Activated CD8-positive, alpha-beta T cell treated with anti-CD3 and anti-CD28 coated beads, Interleukin-2, amount 10 ng/mL, durations not matched to agents 7 days and 5 days (primary cell): ENCODE measurements at regions not wholly inside any gene's neighbourhood (a gene's known extent, or its start where the extent isn't known, plus 50 kb on each side); places are given as distances from the start of the nearest gene placed in this dataset.

Experiments
- ATAC-seq: fragments of 150-1000 bp; cut with Tn5 transposase; one replicate; pipeline ENCODE4 v1.10.0; 2021; ENCODE audit warnings: moderate library complexity
- CTCF ChIA-PET: fragments of 350-600 bp; sonication (Branson Sonifier 250); formaldehyde crosslinking; loops from one replicate; lab custom pipeline; 2021; ENCODE audit warnings: antibody characterized with exemption; lab: Charles Lee
- POLR2A ChIA-PET: fragments of 350-600 bp; sonication (Branson Sonifier 250); formaldehyde crosslinking; loops from one replicate; lab custom pipeline; 2021; ENCODE audit warnings: antibody characterized with exemption; lab: Charles Lee
- DNase-seq: peaks from one replicate; pipeline ENCODE4 v3.0.0-alpha.2; 2020
- H3K27ac Mint-ChIP-seq: one replicate; pipeline ENCODE4 v1.8.0; 2021; ENCODE audit warnings: mild to moderate bottlenecking, mixed read lengths
- H3K27me3 Mint-ChIP-seq: one replicate; pipeline ENCODE4 v1.8.0; 2021; ENCODE audit warnings: low read depth, mixed read lengths
- H3K36me3 Mint-ChIP-seq: one replicate; pipeline ENCODE4 v1.8.0; 2021; ENCODE audit warnings: low read depth, mixed read lengths
- H3K4me1 Mint-ChIP-seq: one replicate; pipeline ENCODE4 v1.8.0; 2021; ENCODE audit warnings: low read depth, mixed read lengths
- H3K4me3 Mint-ChIP-seq: one replicate; pipeline ENCODE4 v1.8.0; 2021; ENCODE audit warnings: mild to moderate bottlenecking, mixed read lengths
- H3K9me3 Mint-ChIP-seq: one replicate; pipeline ENCODE4 v1.8.0; 2022; ENCODE audit warnings: mixed read lengths; ENCODE audit not compliant: insufficient read depth

DNA sequence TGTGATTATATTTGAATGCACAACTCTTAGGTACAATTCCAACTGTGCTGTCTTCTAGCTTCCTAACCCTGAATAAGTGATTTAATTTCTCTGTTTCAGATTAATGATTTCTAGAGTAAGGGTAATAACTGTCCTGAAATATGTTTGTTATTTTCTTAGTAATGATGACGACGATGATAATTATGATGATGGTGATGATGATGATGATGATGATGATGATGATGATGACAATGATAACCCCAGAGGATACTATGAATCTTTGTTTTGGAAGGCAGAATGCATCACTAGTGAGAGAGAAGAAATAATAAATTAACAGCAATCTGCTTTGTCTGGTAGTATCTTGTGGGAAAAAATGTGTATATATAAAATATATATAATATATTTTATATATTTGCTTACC is 317.1 kb upstream of the CDH8 start:
- no peaks in the 10 kb centered on the region for H3K4me1 Mint-ChIP-seq
- no peak overlapping the region for H3K4me3 Mint-ChIP-seq
- no peak overlapping the region for H3K27ac Mint-ChIP-seq
- no peaks in the 10 kb centered on the region for H3K36me3 Mint-ChIP-seq
- DNase-seq: no peak
- ChIA-PET CTCF (no interaction called here), POLR2A (no interaction called here)
- peaks cover 5% of the 10 kb centered on the region for H3K9me3 Mint-ChIP-seq
- H3K27me3 Mint-ChIP-seq: no peaks in the 10 kb centered on the region
- ATAC-seq: no peak

DNA sequence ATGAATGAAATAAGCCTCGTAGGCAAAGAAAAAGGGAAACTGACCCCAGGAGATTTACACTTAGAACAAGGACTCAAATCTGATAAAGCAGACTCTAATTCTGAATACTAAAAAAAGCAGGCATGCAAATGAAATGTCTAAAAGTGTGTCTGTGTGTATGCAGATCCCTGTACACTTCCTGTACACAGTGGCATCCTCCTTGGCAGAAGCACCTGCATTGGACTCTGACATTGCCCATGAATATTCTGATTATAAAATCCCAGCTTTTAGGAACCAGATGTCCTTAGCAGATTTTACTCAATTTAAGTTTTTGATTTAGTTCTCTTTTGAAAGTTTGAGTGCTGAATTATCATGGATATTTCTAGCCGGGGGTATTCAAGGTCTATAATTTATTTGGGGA is 306.0 kb upstream of the CDH8 start:
- H3K4me3 Mint-ChIP-seq: no peak overlapping the region

DNA sequence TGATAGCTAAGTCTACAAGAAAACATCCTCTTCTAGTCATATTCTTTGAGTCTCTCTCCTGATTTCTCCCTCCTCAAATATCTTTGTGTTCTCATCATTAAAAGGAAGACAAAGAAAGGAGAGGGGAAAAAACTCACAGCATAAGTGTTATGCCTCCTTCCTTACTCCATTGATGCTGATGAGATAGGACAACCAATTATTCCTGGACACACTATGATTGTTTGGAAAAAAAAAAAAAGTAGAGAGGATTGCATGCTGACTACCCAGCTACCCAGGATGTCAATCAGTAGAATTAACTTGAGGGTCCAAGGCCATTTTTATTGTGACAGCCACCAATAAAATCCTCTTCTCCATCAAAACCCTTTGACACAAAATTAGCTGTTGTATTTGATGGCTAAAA is 299.1 kb upstream of the CDH8 start:
- DNase-seq (no peak), ATAC-seq (no peak)
- Mint-ChIP-seq H3K4me1 (no peaks in the 10 kb centered on the region), H3K4me3 (no peak overlapping the region), H3K27me3 (no peaks in the 10 kb centered on the region), H3K27ac (no peak overlapping the region), H3K36me3 (no peaks in the 10 kb centered on the region), H3K9me3 (peaks cover 19% of the 10 kb centered on the region)
- ChIA-PET POLR2A (no interaction called here), CTCF (interaction anchor here (0.6 kb wide), 1 partner anchor 10 kb away, joined by 3 read pairs; no protein-coding TSS in a partner anchor)

More for the DNA sequence above, 306.0 kb upstream of the CDH8 start:
- Mint-ChIP-seq H3K4me1 (no peaks in the 10 kb centered on the region), H3K9me3 (peaks cover 13% of the 10 kb centered on the region), H3K36me3 (no peaks in the 10 kb centered on the region), H3K27ac (no peak overlapping the region), H3K27me3 (no peaks in the 10 kb centered on the region)
- ChIA-PET CTCF (no interaction called here), POLR2A (no interaction called here)
- ATAC-seq (no peak), DNase-seq (no peak)

DNA sequence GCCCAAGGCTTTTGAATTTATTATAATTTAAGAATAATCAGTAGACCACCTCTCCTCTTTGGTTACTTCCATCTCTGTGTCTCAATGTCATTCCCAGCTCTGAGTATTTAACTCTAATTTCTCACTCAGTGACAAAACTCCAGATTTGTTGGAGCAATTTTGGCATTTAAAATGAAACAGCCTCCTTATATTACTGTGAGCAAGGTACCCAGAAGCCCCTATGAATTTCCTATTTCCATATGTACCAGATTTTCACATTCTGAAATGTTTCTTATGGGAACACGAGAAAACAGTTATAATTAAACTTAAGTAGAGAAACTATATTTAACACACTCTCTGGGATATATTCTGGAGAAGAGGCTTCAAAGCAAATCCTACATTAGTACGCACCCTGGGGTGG is 285.4 kb upstream of the CDH8 start:
- ChIA-PET CTCF (no interaction called here), POLR2A (no interaction called here)
- Mint-ChIP-seq H3K4me3 (no peak overlapping the region), H3K36me3 (no peaks in the 10 kb centered on the region), H3K27ac (no peak overlapping the region), H3K4me1 (no peaks in the 10 kb centered on the region), H3K27me3 (no peaks in the 10 kb centered on the region), H3K9me3 (peaks cover 4% of the 10 kb centered on the region)
- DNase-seq (no peak), ATAC-seq (no peak)

DNA sequence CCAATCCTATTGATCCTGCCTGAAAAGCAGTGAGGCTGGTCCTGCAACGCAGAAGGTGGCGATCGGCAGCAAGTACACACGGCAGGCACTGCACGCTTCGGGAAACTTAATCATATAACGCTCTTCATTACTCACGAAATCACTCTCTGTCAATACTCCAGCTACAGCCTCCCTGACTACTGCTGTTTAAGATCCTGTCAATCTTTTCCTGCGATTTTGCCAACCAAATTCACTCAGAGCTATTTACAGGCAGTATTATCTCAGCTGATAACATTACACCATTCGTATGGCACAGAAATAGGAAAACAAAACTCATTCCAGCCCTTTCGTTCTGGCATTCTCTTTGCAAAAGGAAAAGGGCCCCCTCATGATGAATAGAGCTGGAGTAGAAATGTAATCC is 262.4 kb upstream of the CDH8 start:
- DNase-seq: no peak
- no peaks in the 10 kb centered on the region for H3K27me3 Mint-ChIP-seq
- H3K27ac Mint-ChIP-seq: no peak overlapping the region
- POLR2A ChIA-PET: no interaction called here
- H3K4me3 Mint-ChIP-seq: no peak overlapping the region
- no peak for ATAC-seq
- no peaks in the 10 kb centered on the region for H3K36me3 Mint-ChIP-seq
- H3K9me3 Mint-ChIP-seq: peaks cover 41% of the 10 kb centered on the region
- CTCF ChIA-PET: no interaction called here
- H3K4me1 Mint-ChIP-seq: no peaks in the 10 kb centered on the region

DNA sequence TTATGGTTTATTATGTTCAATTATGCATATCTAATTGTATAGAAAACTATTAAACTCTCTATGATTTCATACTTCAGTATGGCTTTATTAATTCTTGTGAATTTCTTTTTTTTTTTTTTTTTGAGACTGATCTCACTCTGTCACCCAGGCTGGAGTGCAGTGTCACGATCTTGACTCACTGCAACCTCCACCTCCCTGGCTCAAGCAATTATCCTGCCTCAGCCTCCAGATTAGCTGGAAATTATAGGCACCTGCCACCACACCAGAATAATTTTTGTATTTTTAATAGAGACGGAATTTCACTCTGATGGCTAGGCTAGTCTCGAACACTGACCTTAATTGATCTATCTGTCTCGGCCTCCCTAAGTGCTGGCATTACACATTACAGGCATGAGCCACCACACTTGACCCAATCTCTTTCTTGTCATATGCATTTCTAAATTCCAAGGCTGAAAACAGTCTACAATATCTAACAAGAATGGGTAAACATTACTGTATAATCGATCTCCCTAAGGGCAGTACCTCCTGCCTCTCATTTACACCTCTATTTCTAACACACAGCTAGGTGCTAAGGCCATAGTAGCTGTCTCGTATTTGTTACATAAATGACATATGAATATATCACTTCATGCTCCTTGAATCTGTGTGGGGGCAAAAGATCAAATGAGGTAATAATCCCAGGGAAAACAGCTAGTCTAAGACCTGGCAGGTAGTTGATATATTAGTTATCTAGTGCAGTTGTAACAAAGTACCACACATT is 258.2 kb upstream of the CDH8 start:
- POLR2A ChIA-PET: no interaction called here
- peaks cover 47% of the 10 kb centered on the region for H3K9me3 Mint-ChIP-seq
- no peaks in the 10 kb centered on the region for H3K36me3 Mint-ChIP-seq
- no peak for ATAC-seq
- H3K4me3 Mint-ChIP-seq: no peak overlapping the region
- DNase-seq: no peak
- no peak overlapping the region for H3K27ac Mint-ChIP-seq
- no peaks in the 10 kb centered on the region for H3K4me1 Mint-ChIP-seq
- H3K27me3 Mint-ChIP-seq: no peaks in the 10 kb centered on the region
- CTCF ChIA-PET: no interaction called here

GRCh38 chr16:62288990-62289629 is 252.9 kb upstream of the CDH8 start:
- Mint-ChIP-seq H3K4me1 (no peaks in the 10 kb centered on the region), H3K36me3 (no peaks in the 10 kb centered on the region), H3K9me3 (peaks cover 26% of the 10 kb centered on the region), H3K4me3 (no peak overlapping the region), H3K27ac (no peak overlapping the region), H3K27me3 (no peaks in the 10 kb centered on the region)
- ChIA-PET POLR2A (no interaction called here), CTCF (no interaction called here)
- ATAC-seq (no peak), DNase-seq (no peak)

DNA sequence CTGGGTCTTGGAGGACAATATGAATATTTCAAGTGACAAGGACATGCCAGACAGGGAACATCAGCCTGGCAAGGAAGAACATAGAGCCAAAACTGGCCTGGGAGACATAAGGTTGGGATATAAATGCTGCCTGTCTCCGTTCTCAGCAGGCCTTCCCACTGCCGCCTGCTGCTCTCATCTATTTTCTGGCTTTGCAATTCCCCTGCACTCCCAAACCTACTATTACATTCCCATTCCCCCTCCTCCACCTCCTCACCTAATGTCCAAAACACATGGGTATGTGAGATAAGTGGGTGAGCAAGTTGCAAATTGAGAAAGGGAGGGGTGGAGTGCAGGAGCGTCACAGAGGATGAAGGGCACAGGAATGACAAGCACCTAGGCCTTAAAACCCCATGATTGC is 244.3 kb upstream of the CDH8 start:
- Mint-ChIP-seq H3K27ac (no peak overlapping the region), H3K27me3 (no peaks in the 10 kb centered on the region), H3K36me3 (no peaks in the 10 kb centered on the region), H3K4me3 (no peak overlapping the region), H3K4me1 (no peaks in the 10 kb centered on the region), H3K9me3 (peaks cover 10% of the 10 kb centered on the region)
- no peak for ATAC-seq
- DNase-seq: no peak
- ChIA-PET POLR2A (no interaction called here), CTCF (no interaction called here)

DNA sequence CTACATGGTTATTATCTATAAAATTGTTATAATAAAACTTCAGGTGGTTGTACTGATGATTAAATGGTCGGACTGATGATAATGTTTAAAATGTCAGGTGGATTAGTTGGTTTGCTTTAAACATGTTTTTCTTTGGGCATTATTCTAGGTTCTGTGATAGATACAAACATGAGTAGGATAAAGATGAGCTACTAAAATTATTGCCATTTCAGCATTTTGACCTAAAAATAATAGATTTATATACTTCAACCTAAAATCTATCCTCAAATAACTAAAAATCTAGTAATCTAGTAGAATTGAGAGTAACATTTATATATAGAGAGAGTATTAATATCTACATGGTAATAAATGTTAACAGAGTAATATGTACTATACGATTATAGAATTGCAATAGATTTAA is 241.7 kb upstream of the CDH8 start:
- Mint-ChIP-seq H3K27me3 (no peaks in the 10 kb centered on the region), H3K4me3 (no peak overlapping the region), H3K27ac (no peak overlapping the region), H3K4me1 (no peaks in the 10 kb centered on the region), H3K9me3 (peaks cover 7% of the 10 kb centered on the region), H3K36me3 (no peaks in the 10 kb centered on the region)
- ATAC-seq (no peak), DNase-seq (no peak)
- POLR2A ChIA-PET: no interaction called here
- CTCF ChIA-PET: no interaction called here

DNA sequence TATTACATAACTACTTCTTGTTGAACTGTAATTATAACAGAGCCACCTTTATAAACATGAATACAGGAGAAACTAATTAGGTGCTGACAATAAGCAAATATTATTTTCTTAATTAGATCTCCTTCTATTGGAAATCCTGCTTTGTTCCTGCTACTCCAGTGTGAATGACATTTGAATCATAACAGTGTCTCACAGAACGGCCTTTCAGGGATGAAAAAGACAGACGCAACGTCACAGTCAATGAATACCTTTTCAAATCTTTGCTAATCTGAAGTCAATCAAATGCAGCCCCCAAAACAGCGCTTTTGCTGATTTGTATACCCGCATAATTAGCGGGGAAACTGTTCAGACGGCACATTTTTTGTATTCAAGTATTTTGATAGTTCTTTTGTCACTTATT is 240.4 kb upstream of the CDH8 start:
- ChIA-PET CTCF (no interaction called here), POLR2A (no interaction called here)
- Mint-ChIP-seq H3K4me3 (no peak overlapping the region), H3K36me3 (no peaks in the 10 kb centered on the region), H3K9me3 (no peaks in the 10 kb centered on the region), H3K27me3 (no peaks in the 10 kb centered on the region), H3K4me1 (no peaks in the 10 kb centered on the region), H3K27ac (no peak overlapping the region)
- ATAC-seq: no peak
- DNase-seq: no peak

DNA sequence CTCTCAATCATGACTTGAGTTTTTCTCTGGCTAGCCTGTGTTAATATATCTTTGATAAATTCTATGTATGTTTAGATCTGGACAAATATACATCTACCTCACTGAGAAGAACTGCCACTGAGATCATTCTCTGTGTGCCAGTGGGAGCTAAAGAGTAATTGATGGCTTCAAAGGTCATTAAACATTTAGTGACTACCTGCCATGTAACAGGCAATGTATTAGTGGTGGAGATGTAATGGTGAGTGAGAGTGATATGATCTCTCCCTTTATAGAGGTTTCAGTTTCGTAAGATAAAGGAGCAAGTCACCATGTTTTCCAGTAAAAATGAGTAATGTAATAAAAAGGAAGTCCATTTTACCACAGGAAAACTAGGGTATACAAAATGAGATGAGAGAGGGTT is 235.8 kb upstream of the CDH8 start:
- ChIA-PET POLR2A (no interaction called here), CTCF (no interaction called here)
- no peaks in the 10 kb centered on the region for H3K27me3 Mint-ChIP-seq
- no peak for ATAC-seq
- H3K9me3 Mint-ChIP-seq: peaks cover 18% of the 10 kb centered on the region
- no peak overlapping the region for H3K27ac Mint-ChIP-seq
- no peaks in the 10 kb centered on the region for H3K4me1 Mint-ChIP-seq
- no peak overlapping the region for H3K4me3 Mint-ChIP-seq
- DNase-seq: no peak
- no peaks in the 10 kb centered on the region for H3K36me3 Mint-ChIP-seq

DNA sequence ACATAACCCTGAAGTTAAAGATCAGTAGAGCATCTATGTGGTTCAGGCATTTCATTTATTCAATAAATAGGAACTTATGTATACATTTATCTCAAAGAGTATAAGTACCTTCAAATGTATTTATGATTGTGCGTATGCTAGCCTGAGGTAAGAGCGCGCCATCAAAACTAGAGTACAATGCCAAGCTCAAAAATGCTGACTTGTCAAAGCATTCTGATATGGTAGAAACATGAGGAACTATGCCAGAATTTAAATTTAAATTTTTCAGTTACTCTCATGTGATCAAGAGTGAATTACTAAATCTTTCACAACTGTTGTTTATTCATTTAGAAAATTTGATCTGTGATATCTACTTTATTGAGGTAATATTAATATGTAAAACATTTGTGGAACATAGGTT is 225.5 kb upstream of the CDH8 start:
- Mint-ChIP-seq H3K27me3 (no peaks in the 10 kb centered on the region), H3K4me1 (no peaks in the 10 kb centered on the region), H3K4me3 (no peak overlapping the region), H3K9me3 (peaks cover 20% of the 10 kb centered on the region), H3K27ac (no peak overlapping the region), H3K36me3 (no peaks in the 10 kb centered on the region)
- ATAC-seq: no peak
- no peak for DNase-seq
- CTCF ChIA-PET: no interaction called here
- POLR2A ChIA-PET: no interaction called here
